Activated naive CD4-positive, alpha-beta T cell treated with anti-CD3 and anti-CD28 coated beads, Interleukin-2, amount 50 U/mL, for 16 hours (primary cell): ENCODE measurements at regions not wholly inside any gene's neighbourhood (a gene's known extent, or its start where the extent isn't known, plus 50 kb on each side); places are given as distances from the start of the nearest gene placed in this dataset.
"Not testable (repeated sequence)": the region's sequence is repeated elsewhere in the genome, so short reads cannot be mapped to it uniquely, and the experiment has no call there.

Experiments used
- DNase-seq: peaks from one replicate; pipeline ENCODE4 v3.0.0-alpha.2; 2020

DNA sequence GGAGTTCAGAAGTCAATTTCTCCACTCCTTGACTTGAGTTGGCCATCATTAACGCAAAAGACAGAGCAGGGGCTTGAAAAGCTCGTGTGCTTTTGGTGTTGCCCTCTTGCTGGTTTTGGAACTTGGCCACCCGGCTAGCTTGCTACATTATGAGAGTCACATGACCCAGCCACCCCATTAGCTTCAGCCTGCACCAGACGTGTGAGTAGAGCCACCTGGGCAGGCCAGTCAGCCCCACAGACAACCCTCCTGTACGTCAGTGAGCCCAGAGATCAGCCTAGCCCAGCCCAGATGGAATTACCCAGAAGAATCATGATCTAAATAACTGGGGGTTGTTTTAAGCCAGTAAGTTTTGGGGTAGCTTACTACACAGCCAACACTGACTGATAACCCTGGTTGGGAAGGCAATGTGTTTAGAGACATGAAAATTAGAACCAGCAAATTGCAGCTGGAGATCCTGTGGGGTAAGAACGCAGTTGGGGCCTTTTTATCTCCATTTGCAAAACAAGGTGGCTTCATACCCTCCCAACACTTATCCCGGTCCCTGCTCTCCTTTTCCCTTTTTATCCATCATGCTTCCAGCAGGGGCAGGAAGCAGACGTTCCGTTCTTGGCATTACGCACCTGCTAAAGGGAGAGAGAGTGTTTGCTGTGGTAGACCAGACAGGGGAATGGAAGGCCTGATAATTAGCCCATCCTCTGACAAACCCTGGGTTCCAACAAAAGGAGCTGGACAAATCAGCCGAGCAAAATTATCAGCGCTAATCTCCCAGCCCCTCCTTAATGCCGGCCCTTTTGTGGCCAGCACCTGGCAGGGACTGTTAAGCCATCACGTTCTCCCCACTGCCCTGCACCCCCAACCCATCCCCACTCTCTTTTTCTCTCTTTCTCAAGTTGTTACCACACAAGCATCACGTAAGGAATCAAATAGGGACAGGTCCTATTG is 548.7 kb upstream of the CADM1 start:
- no peak for DNase-seq

GRCh38 chr11:116051494-116051893 is 547.3 kb upstream of the CADM1 start:
- DNase-seq: no peak

DNA sequence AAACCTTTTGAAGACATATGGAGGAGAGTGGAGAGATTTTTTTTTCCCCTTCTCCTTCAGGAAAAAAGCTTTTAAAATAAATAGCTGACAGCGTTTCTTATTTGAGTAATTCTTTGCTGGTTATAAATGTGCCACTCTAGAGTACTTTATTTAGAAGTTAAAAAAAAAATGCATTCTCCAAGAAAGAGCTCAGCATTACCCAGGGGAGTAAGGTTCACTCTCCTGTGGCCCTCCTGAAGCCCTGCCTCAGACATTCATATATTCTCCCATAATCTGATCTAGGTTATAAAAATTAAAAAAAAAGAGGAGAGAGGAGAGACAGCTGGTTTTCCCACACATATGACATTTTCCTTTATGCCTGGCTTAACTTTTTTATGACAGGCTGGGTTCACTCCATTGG is 545.2 kb upstream of the CADM1 start:
- DNase-seq: no peak

DNA sequence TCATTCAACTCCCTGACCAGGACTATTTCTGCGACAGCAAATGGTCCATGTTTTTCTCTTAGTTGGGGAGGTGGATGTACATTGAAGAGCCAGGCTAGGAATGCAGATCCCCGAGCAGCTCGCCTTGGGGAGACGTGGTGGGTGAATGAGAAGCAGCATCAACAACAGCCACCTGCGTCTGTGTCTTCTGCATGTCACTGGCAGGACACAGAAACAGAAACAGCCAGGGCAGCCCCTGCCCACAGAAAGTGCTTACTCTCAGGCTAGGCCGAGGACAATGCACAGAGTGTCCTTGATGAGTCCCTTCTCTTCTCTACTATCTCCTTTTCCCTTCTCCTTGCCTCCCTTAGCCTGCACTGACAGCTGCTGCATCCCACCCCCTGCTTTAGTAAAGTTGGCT is 541.9 kb upstream of the CADM1 start:
- DNase-seq: no peak

DNA sequence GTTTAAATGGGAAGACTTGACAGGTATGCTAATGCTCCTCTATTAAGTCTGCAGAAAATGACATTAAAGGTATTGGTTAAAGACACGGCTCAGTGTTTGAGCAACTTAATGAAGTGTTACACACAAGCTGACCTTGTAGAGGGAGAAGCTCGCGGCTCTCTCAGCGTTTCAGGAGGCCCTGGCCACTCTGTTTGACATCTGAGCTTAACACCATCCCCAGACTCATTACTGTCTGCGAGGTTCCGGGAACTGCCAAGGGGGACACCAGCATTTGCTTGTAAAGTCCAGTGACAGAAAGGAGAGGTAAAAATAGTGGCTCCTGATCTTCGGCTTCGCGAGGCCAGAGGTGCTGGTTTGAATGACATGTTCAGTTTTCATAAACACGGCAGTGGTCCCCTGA is 540.7 kb upstream of the CADM1 start:
- DNase-seq: no peak

DNA sequence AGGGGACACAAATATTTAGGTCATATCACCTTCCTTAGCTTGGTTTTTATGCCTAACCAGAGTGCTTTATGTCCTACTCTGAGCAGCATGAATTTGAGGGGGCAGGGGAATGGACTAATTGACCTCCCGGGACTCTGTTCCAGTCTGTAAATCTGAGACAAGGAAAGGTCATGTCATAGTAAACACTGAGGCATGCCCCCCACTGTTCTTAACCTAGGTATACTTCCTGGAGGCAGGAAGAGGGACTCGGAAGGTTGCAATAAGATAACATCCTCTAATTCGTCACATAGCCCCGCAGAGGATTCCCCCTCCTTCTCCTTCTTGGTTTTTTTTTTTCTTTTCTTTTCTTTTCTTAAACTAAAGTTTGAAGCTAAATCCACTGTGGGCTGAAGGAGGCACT is 540.3 kb upstream of the CADM1 start:
- DNase-seq: no peak

- no peak for DNase-seq
Measured at GRCh38 chr11:116043857-116044256, 539.6 kb upstream of the CADM1 start.

DNA sequence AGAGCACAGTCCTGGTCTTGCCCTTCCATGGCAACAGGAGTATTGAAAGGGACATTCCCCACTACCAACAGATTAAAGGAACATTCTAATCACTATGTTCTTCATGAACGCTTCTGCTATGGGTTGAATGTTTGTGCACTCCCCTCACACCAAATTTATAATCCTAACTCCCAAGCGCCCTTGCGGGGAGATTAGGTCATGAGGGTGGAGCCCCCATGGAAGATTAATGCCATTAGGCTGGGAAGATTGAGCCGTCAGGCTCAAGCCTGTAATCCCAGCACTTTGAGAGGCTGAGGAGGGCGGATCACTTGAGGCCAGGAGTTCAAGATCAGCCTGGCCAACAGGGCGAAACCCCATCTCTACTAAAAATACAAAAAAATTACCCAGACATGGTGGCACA is 538.8 kb upstream of the CADM1 start:
- DNase-seq: not testable (repeated sequence)

- no peak for DNase-seq
Measured at GRCh38 chr11:116042146-116042545, 537.9 kb upstream of the CADM1 start.

DNA sequence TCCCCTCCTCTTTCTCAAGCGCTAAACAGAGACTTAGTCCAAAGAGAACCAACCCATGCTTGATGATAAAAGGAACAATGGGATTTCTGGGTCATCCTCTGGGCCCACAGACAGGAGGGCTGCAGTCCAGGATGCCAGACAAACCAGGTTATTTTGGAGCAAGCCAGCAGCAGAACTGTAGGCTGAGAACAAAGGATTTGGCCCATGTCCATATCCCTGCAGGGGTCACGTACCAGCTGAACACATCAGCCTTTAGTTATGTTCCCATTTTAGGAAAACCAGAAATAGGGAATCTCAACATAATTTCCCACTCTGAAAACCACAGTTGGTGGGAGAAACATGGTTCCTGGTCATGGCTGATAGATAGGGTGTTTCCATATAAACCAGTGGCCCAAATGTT is 533.6 kb upstream of the CADM1 start:
- DNase-seq: no peak

GRCh38 chr11:116035977-116036376 is 531.8 kb upstream of the CADM1 start:
- DNase-seq: no peak

GRCh38 chr11:116033931-116034553 is 529.8 kb upstream of the CADM1 start:
- no peak for DNase-seq

- DNase-seq: no peak
Measured at GRCh38 chr11:116030697-116031331, 526.6 kb upstream of the CADM1 start.

DNA sequence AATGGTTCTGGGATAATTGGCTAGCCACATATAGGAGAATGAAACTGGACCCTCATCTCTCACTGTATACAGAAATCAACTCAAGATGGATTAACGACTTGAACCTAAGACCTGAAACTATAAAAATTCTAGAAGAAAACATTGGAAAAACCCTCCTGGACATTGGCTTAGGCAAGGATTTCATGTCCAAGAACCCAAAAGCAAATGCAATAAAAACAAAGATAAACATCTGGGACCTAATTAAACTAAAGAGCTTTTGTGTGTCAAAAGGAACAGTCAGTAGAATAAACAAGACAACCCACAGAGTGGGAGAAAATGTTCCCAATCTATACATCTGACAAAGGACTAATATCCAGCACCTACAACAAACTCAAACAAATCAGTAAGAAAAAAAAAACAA is 524.3 kb upstream of the CADM1 start:
- not testable (repeated sequence) for DNase-seq

DNA sequence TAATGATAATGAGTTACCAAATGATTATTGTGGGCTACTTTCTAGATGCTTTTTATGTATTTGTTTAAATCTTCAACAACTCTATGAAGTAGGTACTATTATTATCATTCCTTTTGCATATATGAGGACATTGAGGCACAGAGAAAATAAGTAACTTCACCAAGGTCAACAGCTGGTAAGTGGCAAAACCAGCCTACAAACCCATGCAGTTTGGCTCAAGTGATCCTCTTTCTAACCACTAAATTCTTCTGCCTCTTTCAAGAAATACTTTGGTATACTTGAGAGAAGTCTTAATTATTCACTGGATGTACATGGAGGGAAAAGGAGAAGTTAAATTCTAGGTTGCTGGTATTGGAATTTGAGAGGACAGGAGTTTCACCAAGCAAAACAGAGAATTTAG is 495.2 kb upstream of the CADM1 start:
- DNase-seq: no peak

DNA sequence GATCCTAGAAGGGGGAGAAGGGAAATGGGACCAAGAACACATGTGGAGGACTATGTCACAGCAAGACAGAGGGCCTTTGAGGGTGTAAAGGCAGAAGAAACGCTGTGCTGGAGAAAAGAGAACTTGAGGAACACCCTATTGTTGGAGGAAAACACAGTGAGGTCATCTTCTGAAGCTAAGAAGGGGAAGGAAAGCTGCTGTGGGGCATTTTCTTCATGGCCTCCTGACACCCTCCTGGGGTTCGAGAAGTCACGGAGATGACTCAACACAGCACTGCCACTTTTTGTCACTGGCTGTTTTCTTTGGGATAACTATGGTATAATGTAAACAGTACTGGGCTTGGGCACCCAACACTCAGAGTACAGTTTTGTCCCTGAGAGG is 492.6 kb upstream of the CADM1 start:
- no peak for DNase-seq

DNA sequence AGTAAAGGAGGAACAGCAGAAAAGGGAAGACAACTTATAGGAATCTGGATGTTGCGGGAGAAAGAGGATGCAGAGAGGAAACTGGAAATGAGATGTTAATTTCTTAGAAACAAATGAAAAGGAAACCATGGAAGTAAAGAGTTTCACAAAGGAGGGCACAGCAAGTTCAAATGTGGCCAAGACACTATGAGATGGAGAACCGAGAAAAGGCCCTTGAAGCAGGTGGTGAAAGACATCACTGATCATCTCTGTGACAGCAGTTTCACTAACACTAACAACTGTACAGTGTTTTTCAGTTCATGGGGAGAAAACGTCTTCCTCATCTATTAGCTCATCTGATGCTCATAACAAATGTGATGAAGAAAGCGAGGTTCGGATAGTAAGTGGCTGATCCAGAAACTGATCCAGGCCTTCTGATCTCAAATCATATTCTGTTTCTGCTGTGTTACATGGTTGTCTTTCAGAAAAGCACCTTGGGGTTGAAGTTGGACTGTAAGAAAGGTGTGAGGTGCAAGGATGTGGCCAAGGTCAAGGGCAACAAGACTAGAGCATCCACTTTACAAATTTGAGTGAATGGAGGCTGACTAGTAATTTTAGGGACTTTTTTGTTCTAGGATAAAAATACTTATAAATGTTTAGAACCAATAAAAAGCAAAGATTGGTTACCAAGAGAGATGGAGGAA is 492.1 kb upstream of the CADM1 start:
- DNase-seq: no peak

GRCh38 chr11:115993590-115993989 is 489.4 kb upstream of the CADM1 start:
- DNase-seq: no peak

- DNase-seq: no peak
Measured at GRCh38 chr11:115990004-115990447, 485.8 kb upstream of the CADM1 start.

GRCh38 chr11:115985896-115986295 is 481.7 kb upstream of the CADM1 start:
- DNase-seq: no peak

GRCh38 chr11:115984228-115984627 is 480.0 kb upstream of the CADM1 start:
- no peak for DNase-seq

GRCh38 chr11:115982666-115983065 is 478.5 kb upstream of the CADM1 start:
- DNase-seq: no peak

GRCh38 chr11:115981814-115982471 is 477.7 kb upstream of the CADM1 start:
- no peak for DNase-seq
